Subcutaneous abdominal adipose tissue (tissue), 5 donors: ENCODE measurements at regions not wholly inside any gene's neighbourhood (a gene's known extent, or its start where the extent isn't known, plus 50 kb on each side); places are given as distances from the start of the nearest gene placed in this dataset.
"Not testable (repeated sequence)": the region's sequence is repeated elsewhere in the genome, so short reads cannot be mapped to it uniquely, and the experiment has no call there.

Source experiments
- H3K27ac ChIP-seq: one replicate; pipeline ENCODE4 v1.7.0; 2013; ENCODE audit warnings: low read depth, mild to moderate bottlenecking, inconsistent platforms, low read length, moderate library complexity
- H3K27me3 ChIP-seq, 5 donors: one replicate each; pipeline ENCODE4 v1.7.0; 2013; ENCODE audit warnings: low read length in 5 of 5, inconsistent platforms in 1 of 5; ENCODE audit not compliant: control insufficient read depth in 5 of 5, insufficient read depth in 4 of 5
- H3K36me3 ChIP-seq, 5 donors: one replicate each; pipeline ENCODE4 v1.7.0; 2013; ENCODE audit warnings: low read length in 5 of 5; ENCODE audit not compliant: control insufficient read depth in 5 of 5, insufficient read depth in 5 of 5
- H3K4me1 ChIP-seq, 5 donors: one replicate each; pipeline ENCODE4 v1.7.0; 2013; ENCODE audit warnings: low read length in 5 of 5, mild to moderate bottlenecking in 3 of 5, moderate library complexity in 1 of 5; ENCODE audit not compliant: control insufficient read depth in 5 of 5, insufficient read depth in 5 of 5
- H3K4me3 ChIP-seq, 5 donors: one replicate each; pipeline ENCODE4 v1.7.0; 2013; ENCODE audit warnings: low read length in 5 of 5, low read depth in 1 of 5
- H3K9ac ChIP-seq, 5 donors: one replicate each; pipeline ENCODE4 v1.7.0; 2013; ENCODE audit warnings: low read length in 5 of 5, mild to moderate bottlenecking in 4 of 5, moderate library complexity in 3 of 5
- H3K9me3 ChIP-seq, 5 donors: one replicate each; pipeline ENCODE4 v1.7.0; 2013; ENCODE audit warnings: low read length in 5 of 5; ENCODE audit not compliant: control insufficient read depth in 5 of 5
- donor health status: healthy.
- donor health status: healthy.
- donor health status: healthy.
- donor health status: healthy.
- donor health status: healthy.

DNA sequence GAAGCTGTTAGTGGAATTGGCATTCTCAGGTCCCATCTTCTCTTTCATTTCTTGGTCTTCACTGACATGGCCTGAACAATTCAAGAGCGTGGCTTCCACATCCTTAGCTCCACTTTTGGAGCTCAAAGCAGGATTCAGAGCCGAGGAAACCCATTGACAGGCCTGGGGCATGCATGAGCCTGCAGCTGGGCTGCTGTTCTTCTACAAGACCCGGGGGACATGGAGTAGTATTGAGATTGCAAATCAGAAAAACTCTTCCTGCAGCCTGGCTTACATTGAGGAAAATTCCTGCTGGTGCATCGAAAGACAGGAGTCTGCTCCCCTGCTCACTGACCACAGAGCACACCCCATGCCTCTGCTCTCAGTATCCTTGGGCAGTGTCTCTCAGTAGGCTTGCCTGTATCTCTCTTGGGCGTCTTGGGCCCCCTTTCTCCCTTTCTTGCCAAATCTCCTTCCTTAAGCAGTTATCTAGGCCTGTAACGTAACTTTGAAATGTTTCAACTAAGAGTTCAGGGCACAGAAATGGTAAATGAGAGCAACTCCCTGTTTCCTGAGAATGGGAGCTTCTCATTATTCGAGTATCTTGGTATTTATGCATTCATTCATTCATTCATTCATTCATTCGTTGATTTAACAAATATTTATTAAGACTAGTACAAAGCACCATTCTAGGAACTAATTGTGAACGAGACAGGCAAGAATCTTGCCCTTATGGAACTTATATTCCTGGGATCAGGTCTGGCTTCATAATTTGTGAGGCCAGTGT lies 603.6 kb upstream of the CLINT1 start:
- Histone ChIP-seq H3K27me3 (no peaks in the 10 kb centered on the region), H3K9ac (no peak overlapping the region), H3K4me1 (peaks cover 3 to 38% (median 35%) of the 10 kb centered on the region in 5 donors), H3K27ac (peak overlapping the region; percentile 64), H3K36me3 (no peaks in the 10 kb centered on the region), H3K9me3 (no peaks in the 10 kb centered on the region), H3K4me3 (no peak overlapping the region)

DNA sequence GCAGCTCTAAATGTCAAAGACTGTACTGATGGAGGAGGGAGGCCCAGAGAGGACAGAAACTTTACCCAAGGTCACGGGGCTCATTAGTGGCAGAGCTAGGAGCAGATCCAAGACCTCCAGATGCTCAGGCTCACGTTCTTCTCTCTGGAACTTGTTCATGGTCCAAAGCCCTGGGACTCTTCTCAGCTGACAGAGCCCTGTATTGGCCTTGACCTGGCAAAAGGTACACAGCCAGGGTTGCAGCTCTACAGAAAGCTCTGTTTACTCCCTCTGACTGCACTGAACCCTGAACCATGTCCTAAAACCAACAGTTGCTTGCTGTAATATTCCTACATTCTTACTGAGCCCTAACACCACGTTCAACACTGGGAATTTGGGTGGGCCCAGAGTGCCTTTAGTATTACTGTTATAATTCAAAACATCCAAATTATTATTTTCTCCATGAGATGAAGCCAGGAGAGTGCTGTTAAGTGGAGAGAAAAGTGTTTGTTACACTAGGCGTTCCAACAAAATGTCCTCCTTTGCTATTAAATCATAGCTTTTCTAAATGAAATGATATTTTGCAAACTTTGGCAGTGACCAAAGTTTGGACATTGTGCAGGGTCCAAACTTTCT lies 602.4 kb upstream of the CLINT1 start:
- peak overlapping the region; percentile 64 for H3K27ac ChIP-seq
- no peaks in the 10 kb centered on the region for H3K27me3 ChIP-seq
- no peak overlapping the region for H3K4me3 ChIP-seq
- no peaks in the 10 kb centered on the region for H3K9me3 ChIP-seq
- no peak overlapping the region for H3K9ac ChIP-seq
- H3K4me1 ChIP-seq = peaks cover 3 to 45% (median 35%) of the 10 kb centered on the region in 5 donors
- no peaks in the 10 kb centered on the region for H3K36me3 ChIP-seq

- Histone ChIP-seq H3K9me3 (no peaks in the 10 kb centered on the region), H3K36me3 (no peaks in the 10 kb centered on the region), H3K27me3 (no peaks in the 10 kb centered on the region), H3K9ac (no peak overlapping the region), H3K4me1 (peaks cover 3 to 31% (median 16%) of the 10 kb centered on the region in 5 donors), H3K4me3 (no peak overlapping the region), H3K27ac (no peak overlapping the region)
Observed at GRCh38 chr5:158458086-158458485, 599.1 kb upstream of the CLINT1 start.

GRCh38 chr5:158456756-158457155 lies 597.8 kb upstream of the CLINT1 start:
- H3K9me3 ChIP-seq = no peaks in the 10 kb centered on the region
- H3K4me3 ChIP-seq = no peak overlapping the region
- H3K27ac ChIP-seq = no peak overlapping the region
- H3K27me3 ChIP-seq = no peaks in the 10 kb centered on the region
- H3K4me1 ChIP-seq = peaks cover 0 to 23% (median 11%) of the 10 kb centered on the region in 5 donors
- no peaks in the 10 kb centered on the region for H3K36me3 ChIP-seq
- H3K9ac ChIP-seq = no peak overlapping the region

DNA sequence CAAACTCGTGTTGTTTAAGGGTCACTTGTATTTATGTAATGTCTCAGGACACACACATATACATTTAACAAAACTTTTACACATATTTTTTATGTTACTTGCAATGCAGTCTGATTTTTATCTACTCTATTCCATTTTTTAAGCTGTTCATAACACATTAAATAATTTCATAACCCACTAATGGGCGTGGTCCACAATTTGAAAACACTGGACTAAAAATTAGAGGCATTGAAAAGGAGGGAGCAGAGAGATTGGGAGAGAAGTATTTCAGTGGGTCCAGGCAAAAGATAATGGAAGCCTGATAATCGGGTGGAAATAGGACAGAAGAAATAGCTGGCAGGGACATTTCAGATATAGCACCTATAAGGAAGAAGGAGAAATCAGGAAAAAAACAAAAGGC lies 597.3 kb upstream of the CLINT1 start:
- Histone ChIP-seq H3K4me1 (peaks cover 0 to 23% (median 12%) of the 10 kb centered on the region in 5 donors), H3K9me3 (no peaks in the 10 kb centered on the region), H3K27ac (no peak overlapping the region), H3K9ac (no peak overlapping the region), H3K4me3 (no peak overlapping the region), H3K36me3 (no peaks in the 10 kb centered on the region), H3K27me3 (no peaks in the 10 kb centered on the region)

DNA sequence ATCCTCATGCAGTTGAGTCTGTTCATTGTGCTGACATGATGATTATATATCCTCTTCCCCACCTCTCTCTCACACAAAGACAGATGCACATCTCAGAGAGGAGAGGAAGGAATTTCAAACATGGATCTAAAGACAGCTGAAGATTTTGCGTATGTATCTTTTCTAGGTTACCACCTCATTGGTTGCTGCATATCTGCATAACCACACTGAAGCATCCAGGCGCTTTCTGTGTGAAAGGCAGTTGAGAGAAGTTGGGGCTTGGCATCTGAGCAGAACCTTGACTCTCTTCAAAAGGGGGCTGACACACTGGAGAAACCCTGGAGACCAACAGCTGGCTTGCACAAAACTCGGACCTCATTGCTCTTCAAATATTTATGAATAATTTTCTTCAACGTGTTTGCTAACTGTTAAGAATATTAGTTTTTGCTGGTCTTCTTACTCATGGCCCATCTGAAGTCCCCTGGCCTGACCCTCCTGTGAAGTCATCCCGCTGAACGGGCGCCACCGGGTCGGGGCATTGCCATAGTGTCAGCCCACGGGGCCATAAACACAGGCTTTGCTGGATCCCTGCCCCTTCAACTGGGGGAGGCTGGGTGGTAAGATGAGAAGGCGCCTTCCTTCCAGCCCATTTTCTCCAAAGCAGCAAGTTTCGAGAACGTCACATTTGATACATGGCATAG lies 593.2 kb upstream of the CLINT1 start:
- H3K27ac ChIP-seq = peak overlapping the region; percentile 52
- H3K4me1 ChIP-seq = peaks cover 0 to 24% (median 16%) of the 10 kb centered on the region in 5 donors
- H3K4me3 ChIP-seq = no peak overlapping the region
- H3K27me3 ChIP-seq = no peaks in the 10 kb centered on the region
- no peak overlapping the region for H3K9ac ChIP-seq
- no peaks in the 10 kb centered on the region for H3K9me3 ChIP-seq
- no peaks in the 10 kb centered on the region for H3K36me3 ChIP-seq

DNA sequence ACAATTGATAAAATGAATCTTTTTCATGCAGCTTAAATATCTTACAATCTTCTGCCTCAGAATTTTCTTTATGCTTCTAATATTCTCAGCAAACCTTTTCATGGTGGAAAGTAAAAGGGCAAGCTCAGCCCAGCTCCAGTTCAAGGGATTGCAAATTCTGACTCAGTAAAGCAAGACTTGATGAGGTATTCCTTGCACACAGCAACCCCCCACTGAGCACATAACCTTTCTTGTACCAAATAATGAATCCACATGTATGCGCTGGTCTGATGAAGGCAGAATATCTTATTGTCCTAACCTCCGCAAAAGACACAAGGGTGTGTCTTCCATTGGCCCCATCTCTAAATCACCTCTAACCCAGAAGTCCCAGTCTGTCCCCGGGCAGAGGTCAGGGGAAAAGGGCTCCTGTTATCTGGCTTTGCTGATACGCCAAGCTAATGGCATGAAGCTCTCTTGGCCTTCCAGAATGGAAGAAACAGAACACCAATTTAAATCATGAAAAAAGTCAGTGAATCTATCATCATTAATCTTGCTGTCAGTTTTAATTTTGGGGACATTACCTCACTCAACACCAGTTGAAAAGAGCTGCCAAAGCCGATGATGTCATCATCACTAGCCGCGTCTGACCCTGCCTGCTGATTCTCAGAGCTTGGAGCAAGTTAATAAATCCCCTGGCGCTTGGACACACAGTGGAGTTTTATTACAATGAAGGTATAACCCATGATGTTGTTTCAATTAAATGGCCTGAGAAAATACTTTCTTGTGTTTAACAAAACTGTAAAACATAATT lies 592.5 kb upstream of the CLINT1 start:
- Histone ChIP-seq H3K27me3 (no peaks in the 10 kb centered on the region), H3K36me3 (no peaks in the 10 kb centered on the region), H3K9ac (no peak overlapping the region), H3K4me3 (no peak overlapping the region), H3K9me3 (no peaks in the 10 kb centered on the region), H3K27ac (peak overlapping the region; percentile 52), H3K4me1 (peaks cover 0 to 22% (median 16%) of the 10 kb centered on the region in 5 donors)

DNA sequence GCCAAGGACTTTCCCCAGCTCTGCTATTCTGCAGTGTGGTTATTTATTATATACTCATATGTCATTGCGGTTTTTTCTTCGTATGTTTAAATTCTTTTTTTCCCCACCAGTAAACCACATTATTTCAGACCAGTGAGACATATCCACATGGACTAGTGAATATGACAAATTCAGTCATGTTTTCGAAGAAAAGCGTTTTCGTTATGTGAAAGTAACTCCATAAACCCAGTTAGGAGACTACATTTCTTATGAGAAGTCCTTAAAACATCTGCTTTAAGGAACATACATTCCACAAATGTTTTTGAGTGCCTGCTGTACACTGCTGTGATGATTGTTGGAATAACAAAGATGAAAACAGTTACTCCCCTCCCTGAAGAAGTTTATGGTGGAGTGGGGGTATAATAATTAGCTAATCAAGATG lies 591.8 kb upstream of the CLINT1 start:
- Histone ChIP-seq H3K9me3 (no peaks in the 10 kb centered on the region), H3K27me3 (no peaks in the 10 kb centered on the region), H3K4me1 (peaks cover 0 to 22% (median 14%) of the 10 kb centered on the region in 5 donors), H3K36me3 (no peaks in the 10 kb centered on the region), H3K27ac (peak overlapping the region; percentile 52), H3K4me3 (no peak overlapping the region), H3K9ac (no peak overlapping the region)

GRCh38 chr5:158446761-158447160 lies 587.8 kb upstream of the CLINT1 start:
- not testable (repeated sequence) for H3K27me3 ChIP-seq

More at GRCh38 chr5:158446761-158447160, 587.8 kb upstream of the CLINT1 start:
- H3K4me3 ChIP-seq, H3K36me3 ChIP-seq, H3K27ac ChIP-seq, H3K9me3 ChIP-seq, H3K9ac ChIP-seq: not testable (repeated sequence)
- H3K4me1 ChIP-seq = peaks cover 0 to 12% (median 10%) of the 10 kb centered on the region in 5 donors
